Activated CD4-positive, alpha-beta T cell treated with anti-CD3 and anti-CD28 coated beads, Interleukin-2, amount 10 ng/mL, durations not matched to agents 24 days and 14 days (primary cell): ENCODE measurements at regions not wholly inside any gene's neighbourhood (a gene's known extent, or its start where the extent isn't known, plus 50 kb on each side); places are given as distances from the start of the nearest gene placed in this dataset.
"Not testable (repeated sequence)": the region's sequence is repeated elsewhere in the genome, so short reads cannot be mapped to it uniquely, and the experiment has no call there.

Source experiments
- DNase-seq: peaks from one replicate; pipeline ENCODE4 v3.0.0; 2022
- H3K27ac Mint-ChIP-seq: one replicate; pipeline ENCODE4 v1.8.0; 2022; ENCODE audit warnings: mild to moderate bottlenecking, mixed read lengths
- H3K27me3 Mint-ChIP-seq: one replicate; pipeline ENCODE4 v1.8.0; 2022; ENCODE audit warnings: mixed read lengths
- H3K36me3 Mint-ChIP-seq: one replicate; pipeline ENCODE4 v1.8.0; 2022; ENCODE audit warnings: low read depth, mild to moderate bottlenecking, mixed read lengths
- H3K4me1 Mint-ChIP-seq: one replicate; pipeline ENCODE4 v1.8.0; 2021; ENCODE audit warnings: mixed read lengths
- H3K4me3 Mint-ChIP-seq: one replicate; pipeline ENCODE4 v1.8.0; 2022; ENCODE audit warnings: mild to moderate bottlenecking, moderate library complexity, mixed read lengths
- H3K9me3 Mint-ChIP-seq: one replicate; pipeline ENCODE4 v1.8.0; 2021; ENCODE audit warnings: mixed read lengths
- intact Hi-C: fragments of 100-400 bp; cut with micrococcal nuclease; formaldehyde crosslinking; loops from one replicate; pipeline ENCODE4 v1.15.1; 2023

- H3K27me3 Mint-ChIP-seq, H3K36me3 Mint-ChIP-seq, DNase-seq, intact Hi-C loops, H3K9me3 Mint-ChIP-seq, H3K27ac Mint-ChIP-seq, H3K4me1 Mint-ChIP-seq, H3K4me3 Mint-ChIP-seq: not testable (repeated sequence)
These were observed 279.7 kb upstream of the PLGLB1 start for GRCh38 chr2:87301349-87301748.

- H3K9me3 Mint-ChIP-seq, H3K27me3 Mint-ChIP-seq, H3K4me3 Mint-ChIP-seq, H3K36me3 Mint-ChIP-seq, DNase-seq, H3K27ac Mint-ChIP-seq, H3K4me1 Mint-ChIP-seq, intact Hi-C loops: not testable (repeated sequence)
These were observed 280.2 kb upstream of the PLGLB1 start for GRCh38 chr2:87301871-87302270.

- H3K27me3 Mint-ChIP-seq, H3K36me3 Mint-ChIP-seq, H3K27ac Mint-ChIP-seq, H3K4me3 Mint-ChIP-seq, H3K4me1 Mint-ChIP-seq, H3K9me3 Mint-ChIP-seq, DNase-seq, intact Hi-C loops: not testable (repeated sequence)
These were observed 287.0 kb upstream of the PLGLB1 start for GRCh38 chr2:87308621-87309020.

GRCh38 chr2:87309785-87310184 lies 288.1 kb upstream of the PLGLB1 start:
- peaks cover 14% of the 10 kb centered on the region for H3K4me1 Mint-ChIP-seq
- H3K27ac Mint-ChIP-seq, H3K9me3 Mint-ChIP-seq, H3K27me3 Mint-ChIP-seq, DNase-seq, H3K4me3 Mint-ChIP-seq, H3K36me3 Mint-ChIP-seq, intact Hi-C loops: not testable (repeated sequence)

DNA sequence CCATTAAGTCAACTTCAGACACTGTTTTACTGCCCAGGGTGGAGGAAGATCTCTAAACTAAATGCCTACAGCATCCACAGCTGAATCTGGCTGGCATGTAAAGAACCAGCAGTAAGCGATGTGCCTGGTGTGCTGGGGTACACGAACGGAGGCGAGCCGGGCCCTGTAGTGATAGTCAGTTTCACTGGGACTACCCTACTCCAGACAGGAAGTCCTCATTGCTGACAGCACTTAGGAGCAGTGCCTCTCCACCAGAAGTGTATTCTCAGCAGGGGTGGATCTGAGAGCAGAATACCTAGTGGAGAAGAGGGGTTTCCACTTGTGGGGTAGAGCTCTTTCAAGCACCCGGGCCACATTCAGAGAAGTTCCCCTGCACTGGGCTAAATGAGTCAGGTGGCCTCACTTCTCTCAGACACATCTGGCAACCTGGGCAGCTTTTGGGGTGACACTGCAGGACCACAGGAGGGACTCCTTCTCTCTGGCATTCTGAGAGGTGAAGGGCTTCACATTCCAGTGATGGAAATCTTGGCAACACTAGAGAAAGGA lies 290.3 kb upstream of the PLGLB1 start:
- H3K4me3 Mint-ChIP-seq, H3K36me3 Mint-ChIP-seq, H3K27me3 Mint-ChIP-seq, DNase-seq, intact Hi-C loops, H3K9me3 Mint-ChIP-seq: not testable (repeated sequence)
- Mint-ChIP-seq H3K27ac (peak overlapping the region; percentile 37), H3K4me1 (peaks cover 18% of the 10 kb centered on the region)

- H3K9me3 Mint-ChIP-seq, DNase-seq, H3K36me3 Mint-ChIP-seq, H3K27me3 Mint-ChIP-seq, intact Hi-C loops: not testable (repeated sequence)
- peaks cover 23% of the 10 kb centered on the region for H3K4me1 Mint-ChIP-seq
- peak overlapping the region; percentile 40 for H3K4me3 Mint-ChIP-seq
- peak overlapping the region; percentile 73 for H3K27ac Mint-ChIP-seq
These were observed 293.0 kb upstream of the PLGLB1 start for GRCh38 chr2:87314622-87315021.

GRCh38 chr2:87315183-87315902 lies 293.7 kb upstream of the PLGLB1 start:
- H3K36me3 Mint-ChIP-seq, H3K4me3 Mint-ChIP-seq, H3K27ac Mint-ChIP-seq, intact Hi-C loops, H3K27me3 Mint-ChIP-seq, H3K9me3 Mint-ChIP-seq: not testable (repeated sequence)
- peak; percentile 71 for DNase-seq
- H3K4me1 Mint-ChIP-seq: peaks cover 21% of the 10 kb centered on the region

DNA sequence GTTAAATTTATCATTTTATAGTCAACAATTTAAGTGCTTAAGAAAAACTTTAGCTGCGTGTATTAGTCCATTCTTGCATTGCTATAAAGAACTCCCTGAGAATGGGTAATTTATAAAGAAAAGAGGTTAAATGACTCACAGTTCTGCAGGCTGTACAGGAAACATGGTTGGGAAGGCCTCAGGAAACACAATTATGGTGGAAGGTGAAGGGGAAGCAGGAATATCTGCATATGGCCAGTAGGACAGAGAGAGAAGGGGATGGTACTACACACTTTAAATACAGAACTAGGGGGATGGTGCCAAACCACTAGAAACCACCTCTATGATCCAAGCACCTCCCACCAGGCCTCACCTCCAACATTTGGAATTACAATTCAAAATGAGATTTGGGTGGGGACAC lies 295.5 kb upstream of the PLGLB1 start:
- DNase-seq, H3K27me3 Mint-ChIP-seq, H3K9me3 Mint-ChIP-seq, intact Hi-C loops, H3K4me3 Mint-ChIP-seq, H3K36me3 Mint-ChIP-seq: not testable (repeated sequence)
- Mint-ChIP-seq H3K4me1 (peaks cover 20% of the 10 kb centered on the region), H3K27ac (peak overlapping the region; percentile 63)

GRCh38 chr2:87318814-87319491 lies 297.3 kb upstream of the PLGLB1 start:
- H3K36me3 Mint-ChIP-seq, intact Hi-C loops, DNase-seq, H3K27me3 Mint-ChIP-seq, H3K27ac Mint-ChIP-seq, H3K4me3 Mint-ChIP-seq, H3K9me3 Mint-ChIP-seq: not testable (repeated sequence)
- H3K4me1 Mint-ChIP-seq: peaks cover 20% of the 10 kb centered on the region

GRCh38 chr2:87319705-87320104 lies 298.1 kb upstream of the PLGLB1 start:
- H3K27ac Mint-ChIP-seq, H3K27me3 Mint-ChIP-seq, H3K9me3 Mint-ChIP-seq, H3K36me3 Mint-ChIP-seq, H3K4me3 Mint-ChIP-seq, intact Hi-C loops: not testable (repeated sequence)
- peaks cover 23% of the 10 kb centered on the region for H3K4me1 Mint-ChIP-seq
- peak; percentile 61 for DNase-seq

- H3K9me3 Mint-ChIP-seq, H3K4me3 Mint-ChIP-seq, DNase-seq, intact Hi-C loops, H3K27ac Mint-ChIP-seq, H3K36me3 Mint-ChIP-seq, H3K27me3 Mint-ChIP-seq: not testable (repeated sequence)
- H3K4me1 Mint-ChIP-seq: peaks cover 24% of the 10 kb centered on the region
These were observed 299.6 kb upstream of the PLGLB1 start for GRCh38 chr2:87321201-87321600.

- Mint-ChIP-seq H3K4me1 (peaks cover 22% of the 10 kb centered on the region), H3K27ac (peak overlapping the region; percentile 92), H3K4me3 (peak overlapping the region; percentile 77)
- H3K36me3 Mint-ChIP-seq, H3K27me3 Mint-ChIP-seq, H3K9me3 Mint-ChIP-seq, intact Hi-C loops: not testable (repeated sequence)
- peak; percentile 62 for DNase-seq
These were observed 302.8 kb upstream of the PLGLB1 start for GRCh38 chr2:87324335-87325041.

DNA sequence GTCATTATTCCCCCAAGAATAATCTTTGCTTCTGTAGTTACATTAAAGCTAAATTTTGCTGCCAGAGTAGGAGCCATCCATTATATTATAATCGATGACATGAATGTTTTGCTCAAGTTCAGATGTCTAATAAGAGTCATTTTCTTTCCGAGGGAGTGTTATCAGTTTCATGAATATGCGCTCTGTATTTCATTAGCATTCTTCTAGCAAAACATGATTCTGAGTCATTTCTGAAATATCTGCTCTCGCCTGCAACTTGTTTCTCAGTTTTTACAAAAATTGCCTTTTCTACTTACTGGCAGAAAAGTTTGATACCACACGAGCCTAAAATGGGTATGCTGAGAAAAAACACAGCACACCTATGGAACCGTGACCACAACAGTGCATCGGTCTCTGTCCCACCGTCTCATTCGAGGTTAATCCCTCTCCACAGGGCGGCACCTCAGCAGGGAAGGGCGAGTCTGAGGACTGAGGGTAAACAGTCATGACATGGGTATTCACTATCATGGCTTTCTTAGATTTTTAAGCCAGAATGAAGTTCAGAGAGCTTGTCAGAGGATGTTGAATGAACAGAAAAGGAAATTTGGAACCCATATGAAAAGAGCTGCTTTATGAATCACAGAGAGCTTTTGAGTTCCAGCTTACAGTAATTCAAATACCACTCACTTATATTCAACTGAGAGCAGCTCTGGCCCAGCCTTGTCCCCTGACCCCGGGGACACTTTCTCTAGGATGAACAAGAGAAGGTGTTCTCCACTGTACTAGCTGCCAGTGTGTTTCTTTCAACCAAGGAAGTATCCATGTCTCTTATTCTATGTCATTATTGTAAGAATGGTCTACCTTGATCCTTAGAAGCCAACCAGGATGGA lies 303.6 kb upstream of the PLGLB1 start:
- H3K36me3 Mint-ChIP-seq, intact Hi-C loops, H3K9me3 Mint-ChIP-seq, H3K27me3 Mint-ChIP-seq: not testable (repeated sequence)
- H3K4me1 Mint-ChIP-seq: peaks cover 24% of the 10 kb centered on the region
- H3K27ac Mint-ChIP-seq: peak overlapping the region; percentile 92
- peak overlapping the region; percentile 66 for H3K4me3 Mint-ChIP-seq
- peak; percentile 72 for DNase-seq
